Activated naive CD4-positive, alpha-beta T cell treated with anti-CD3 and anti-CD28 coated beads for 36 hours (primary cell): ENCODE measurements at regions not wholly inside any gene's neighbourhood (a gene's known extent, or its start where the extent isn't known, plus 50 kb on each side); places are given as distances from the start of the nearest gene placed in this dataset.

Experiments
- CTCF ChIA-PET: fragments of 350-600 bp; sonication (Branson Sonifier 250); formaldehyde crosslinking; loops from one replicate; lab custom pipeline; 2021; ENCODE audit warnings: antibody characterized with exemption; lab: Charles Lee
- DNase-seq: peaks from one replicate; pipeline ENCODE4 v3.0.0-alpha.2; 2020
- H3K27ac Mint-ChIP-seq: one replicate; pipeline ENCODE4 v1.8.0; 2021; ENCODE audit warnings: mild to moderate bottlenecking, mixed read lengths
- H3K27me3 Mint-ChIP-seq: one replicate; pipeline ENCODE4 v1.8.0; 2021; ENCODE audit warnings: low read depth, mixed read lengths
- H3K36me3 Mint-ChIP-seq: one replicate; pipeline ENCODE4 v1.8.0; 2021; ENCODE audit warnings: low read depth, mixed read lengths
- H3K4me1 Mint-ChIP-seq: one replicate; pipeline ENCODE4 v1.8.0; 2021; ENCODE audit warnings: low read depth, mixed read lengths
- H3K4me3 Mint-ChIP-seq: one replicate; pipeline ENCODE4 v1.8.0; 2021; ENCODE audit warnings: mild to moderate bottlenecking, moderate library complexity, mixed read lengths
- H3K9me3 Mint-ChIP-seq: one replicate; pipeline ENCODE4 v1.8.0; 2021; ENCODE audit warnings: mixed read lengths
- intact Hi-C: fragments of 100-400 bp; cut with micrococcal nuclease; formaldehyde crosslinking; loops from one replicate; pipeline ENCODE4 v1.15.1; 2023

DNA sequence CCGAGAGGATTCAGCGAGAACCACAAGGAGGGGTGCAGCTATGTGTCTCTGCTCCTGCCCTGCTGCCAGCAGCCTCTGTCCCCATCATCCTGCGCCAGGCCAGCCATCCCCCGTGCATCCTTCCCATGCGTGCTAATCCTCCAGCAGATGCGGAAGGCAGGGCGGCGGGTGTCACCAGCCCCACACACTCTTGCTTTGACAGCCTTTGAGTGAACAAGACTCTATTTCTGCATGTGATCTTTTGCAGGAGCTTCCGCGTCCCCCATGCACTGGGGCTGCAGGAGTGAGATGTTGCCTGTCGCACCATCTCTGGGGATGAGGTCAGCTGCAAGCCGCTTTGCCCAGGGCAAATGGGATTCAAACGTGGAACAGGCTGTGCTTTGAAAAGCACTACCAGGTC lies 58.0 kb upstream of the OLFM1 start:
- intact Hi-C loops: no loop called here
- Mint-ChIP-seq H3K4me1 (no peaks in the 10 kb centered on the region), H3K27ac (no peak overlapping the region), H3K9me3 (no peaks in the 10 kb centered on the region), H3K27me3 (peaks cover 8% of the 10 kb centered on the region), H3K4me3 (no peak overlapping the region), H3K36me3 (no peaks in the 10 kb centered on the region)
- CTCF ChIA-PET: no interaction called here
- DNase-seq: no peak

DNA sequence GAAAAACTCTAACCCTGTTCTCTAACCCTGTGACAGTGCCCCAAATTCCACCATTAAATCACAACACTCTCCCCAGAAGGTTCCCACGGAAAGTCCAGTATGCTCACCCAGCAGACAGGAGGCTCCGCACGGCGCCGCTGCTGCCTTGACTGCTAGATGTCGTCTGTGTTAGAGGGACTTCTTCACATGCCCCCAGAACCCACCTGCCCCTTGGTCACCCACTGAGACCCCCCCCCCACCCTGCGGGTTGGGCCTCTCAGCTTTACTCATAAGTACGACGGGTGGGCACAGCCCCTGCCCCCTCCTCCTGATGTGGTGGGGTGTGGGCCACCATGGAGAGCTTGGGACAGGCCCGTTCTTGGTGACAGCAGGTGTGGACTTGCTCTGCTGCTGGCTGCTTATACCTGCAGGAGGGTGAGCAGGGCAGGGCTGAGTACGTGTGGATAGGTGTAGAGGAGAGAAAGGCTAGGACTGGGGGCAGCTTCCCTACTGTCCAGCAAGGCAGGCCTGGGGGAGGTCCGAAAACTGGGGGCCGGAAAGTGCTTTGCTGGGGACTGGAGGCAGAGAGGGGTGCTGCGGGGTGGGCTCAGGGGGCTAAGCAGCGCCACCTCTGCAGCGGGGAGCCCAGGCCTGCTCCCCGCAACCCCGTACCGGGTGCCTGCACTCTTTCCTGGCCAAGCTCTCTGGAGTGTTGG lies 57.5 kb upstream of the OLFM1 start:
- Mint-ChIP-seq H3K9me3 (no peaks in the 10 kb centered on the region), H3K27ac (no peak overlapping the region), H3K36me3 (no peaks in the 10 kb centered on the region), H3K4me1 (no peaks in the 10 kb centered on the region), H3K27me3 (peaks cover 7% of the 10 kb centered on the region), H3K4me3 (no peak overlapping the region)
- DNase-seq: no peak
- intact Hi-C loops: no loop called here
- CTCF ChIA-PET: no interaction called here

DNA sequence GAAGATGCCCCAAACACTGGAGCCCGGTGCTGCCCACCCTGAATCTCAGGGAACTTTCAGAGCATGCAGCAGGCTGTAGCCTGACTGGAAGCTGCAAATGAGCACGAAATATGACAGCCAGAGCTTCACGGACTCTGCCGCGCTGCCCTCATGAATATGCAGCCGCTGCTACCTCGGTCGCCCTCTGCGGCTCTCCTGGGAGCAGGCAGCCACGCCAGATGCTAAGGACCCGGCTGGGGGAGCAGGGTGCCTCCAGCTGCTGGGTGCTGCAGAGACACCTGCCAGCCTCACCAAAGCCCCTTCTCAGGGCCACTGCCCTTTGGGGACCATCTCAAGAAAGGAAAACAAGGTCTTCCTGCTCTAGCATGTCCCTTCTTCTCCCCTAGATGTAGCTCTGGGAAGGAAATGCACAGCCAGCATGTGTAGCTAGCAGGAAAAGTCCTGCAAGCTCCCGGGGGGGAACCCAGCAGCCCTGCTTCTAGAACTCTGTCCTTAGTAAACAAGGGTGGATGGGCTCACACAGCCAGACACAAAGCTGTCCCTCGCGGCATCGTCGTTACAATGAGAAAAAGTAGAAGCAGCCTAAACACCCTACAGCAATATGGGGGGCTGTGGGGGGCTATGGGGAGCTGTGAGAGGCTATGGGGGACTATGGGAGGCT lies 56.8 kb upstream of the OLFM1 start:
- Mint-ChIP-seq H3K4me3 (no peak overlapping the region), H3K27me3 (peaks cover 6% of the 10 kb centered on the region), H3K9me3 (no peaks in the 10 kb centered on the region), H3K27ac (no peak overlapping the region), H3K36me3 (no peaks in the 10 kb centered on the region), H3K4me1 (no peaks in the 10 kb centered on the region)
- DNase-seq: no peak
- CTCF ChIA-PET: no interaction called here
- intact Hi-C loops: no loop called here

DNA sequence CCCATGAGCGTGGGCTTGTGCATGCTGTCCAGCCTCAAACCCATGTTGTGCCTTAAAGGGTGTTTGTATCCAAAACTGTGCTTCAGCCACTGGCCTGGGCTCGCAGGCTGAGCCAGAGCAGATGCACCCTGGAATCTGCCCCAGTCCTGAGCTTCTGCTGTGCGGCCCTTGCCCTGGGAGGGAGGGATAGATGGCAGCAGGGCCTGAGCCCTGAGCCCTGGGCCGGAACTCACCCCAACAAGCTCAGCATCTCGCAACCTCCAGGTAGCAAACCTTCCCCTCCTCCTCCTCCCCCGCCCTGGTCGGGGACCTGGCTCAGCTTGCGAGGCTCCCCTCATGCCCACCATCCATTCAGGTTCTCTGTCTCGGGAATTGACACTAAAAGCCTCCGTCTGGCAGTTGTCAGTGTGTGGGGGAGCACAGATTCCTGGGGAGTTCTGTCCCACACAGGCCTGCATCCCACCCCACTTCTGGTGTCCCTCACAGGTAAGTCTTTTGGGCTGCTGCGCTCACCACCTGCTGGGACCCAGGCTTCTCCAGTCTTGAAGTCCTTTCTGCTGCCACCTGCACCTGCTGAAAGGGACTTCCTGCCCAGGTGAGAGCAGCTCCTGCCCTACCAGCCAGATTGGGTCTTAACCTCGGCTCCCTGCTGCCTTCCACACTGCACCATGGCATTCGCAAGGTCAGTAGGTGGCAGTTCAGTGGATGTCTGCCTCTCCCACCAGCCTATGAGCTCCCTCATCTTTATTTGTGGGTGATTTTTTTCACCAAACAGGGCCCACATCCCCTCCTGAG lies 55.2 kb upstream of the OLFM1 start:
- CTCF ChIA-PET: no interaction called here

DNA sequence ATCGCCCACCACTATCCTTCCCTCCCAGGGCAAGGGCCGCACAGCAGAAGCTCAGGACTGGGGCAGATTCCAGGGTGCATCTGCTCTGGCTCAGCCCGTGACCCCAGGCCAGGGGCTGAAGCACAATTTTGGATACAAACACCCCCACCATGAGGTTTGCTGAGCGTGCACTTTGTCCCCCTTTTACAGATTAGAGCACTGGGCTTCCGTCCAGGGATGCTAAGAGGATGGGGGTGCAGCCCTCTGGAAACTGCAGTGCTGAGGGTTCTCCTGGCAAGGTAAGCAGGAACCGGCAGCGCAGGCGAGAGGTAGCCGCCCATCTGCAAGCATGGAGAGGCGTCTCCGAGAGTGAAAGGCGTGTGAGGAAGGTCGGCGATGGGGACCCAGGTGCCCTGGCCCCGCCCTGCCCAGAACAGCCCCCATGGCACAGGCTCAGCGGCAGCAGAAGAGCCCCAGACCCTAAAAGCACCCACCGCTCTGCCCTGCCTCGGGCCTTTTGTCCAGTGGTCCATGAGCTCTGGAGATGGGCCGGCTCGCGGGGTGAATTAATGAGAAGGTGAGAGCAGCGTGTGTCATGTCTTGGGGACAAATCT lies 54.5 kb upstream of the OLFM1 start:
- Mint-ChIP-seq H3K27me3 (peaks cover 6% of the 10 kb centered on the region), H3K9me3 (no peaks in the 10 kb centered on the region), H3K36me3 (no peaks in the 10 kb centered on the region), H3K4me1 (no peaks in the 10 kb centered on the region), H3K4me3 (no peak overlapping the region), H3K27ac (no peak overlapping the region)
- CTCF ChIA-PET: no interaction called here
- intact Hi-C loops: no loop called here
- DNase-seq: no peak

More for the DNA sequence above, 55.2 kb upstream of the OLFM1 start:
- no peak for DNase-seq
- H3K36me3 Mint-ChIP-seq: no peaks in the 10 kb centered on the region
- H3K4me1 Mint-ChIP-seq: no peaks in the 10 kb centered on the region
- no peak overlapping the region for H3K27ac Mint-ChIP-seq
- intact Hi-C loops: no loop called here
- peaks cover 6% of the 10 kb centered on the region for H3K27me3 Mint-ChIP-seq
- H3K4me3 Mint-ChIP-seq: no peak overlapping the region
- H3K9me3 Mint-ChIP-seq: no peaks in the 10 kb centered on the region

DNA sequence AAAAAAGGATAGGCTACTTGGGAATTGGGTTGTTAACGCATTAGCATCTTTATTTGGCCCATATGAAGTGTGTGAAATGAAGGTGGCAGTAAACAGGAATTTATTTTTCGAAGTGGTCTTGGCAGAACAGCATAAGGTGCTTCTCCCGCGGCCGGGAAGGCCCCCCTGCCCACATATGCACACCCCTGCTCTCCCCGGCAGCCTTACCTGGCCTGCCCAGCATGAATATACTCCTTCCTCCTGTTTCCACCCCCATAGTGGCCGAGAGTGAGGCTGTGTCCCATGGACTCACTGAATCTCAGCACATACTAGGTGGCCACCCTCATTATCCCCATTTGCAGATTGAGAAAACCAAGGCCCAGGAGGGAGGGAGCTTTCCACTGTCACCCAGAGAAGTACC lies 54.0 kb upstream of the OLFM1 start:
- Mint-ChIP-seq H3K9me3 (no peaks in the 10 kb centered on the region), H3K27me3 (peaks cover 8% of the 10 kb centered on the region), H3K4me1 (no peaks in the 10 kb centered on the region), H3K36me3 (no peaks in the 10 kb centered on the region), H3K4me3 (no peak overlapping the region), H3K27ac (no peak overlapping the region)
- intact Hi-C loops: no loop called here
- CTCF ChIA-PET: no interaction called here
- no peak for DNase-seq

DNA sequence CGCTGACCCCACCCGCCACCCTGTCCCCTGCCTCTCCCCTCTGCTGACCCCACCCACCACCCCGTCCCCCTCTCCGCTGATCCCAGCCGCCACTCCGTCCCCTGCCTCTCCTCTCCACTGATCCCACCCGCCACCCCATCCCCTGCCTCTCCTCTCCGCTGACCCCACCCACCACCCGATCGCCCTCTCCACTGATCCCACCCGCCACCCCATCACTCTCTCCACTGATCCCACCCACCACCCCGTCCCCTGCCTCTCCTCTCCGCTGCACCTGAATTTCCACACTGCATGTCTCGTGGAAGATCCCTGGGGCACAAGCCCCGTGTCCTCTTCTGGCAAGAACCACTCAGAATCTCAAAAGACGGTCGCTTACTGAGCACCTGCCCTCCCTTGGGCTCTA lies 53.4 kb upstream of the OLFM1 start:
- peaks cover 8% of the 10 kb centered on the region for H3K27me3 Mint-ChIP-seq
- CTCF ChIA-PET: no interaction called here
- no peak overlapping the region for H3K4me3 Mint-ChIP-seq
- intact Hi-C loops: no loop called here
- no peak for DNase-seq
- H3K4me1 Mint-ChIP-seq: no peaks in the 10 kb centered on the region
- no peaks in the 10 kb centered on the region for H3K36me3 Mint-ChIP-seq
- no peaks in the 10 kb centered on the region for H3K9me3 Mint-ChIP-seq
- H3K27ac Mint-ChIP-seq: no peak overlapping the region

DNA sequence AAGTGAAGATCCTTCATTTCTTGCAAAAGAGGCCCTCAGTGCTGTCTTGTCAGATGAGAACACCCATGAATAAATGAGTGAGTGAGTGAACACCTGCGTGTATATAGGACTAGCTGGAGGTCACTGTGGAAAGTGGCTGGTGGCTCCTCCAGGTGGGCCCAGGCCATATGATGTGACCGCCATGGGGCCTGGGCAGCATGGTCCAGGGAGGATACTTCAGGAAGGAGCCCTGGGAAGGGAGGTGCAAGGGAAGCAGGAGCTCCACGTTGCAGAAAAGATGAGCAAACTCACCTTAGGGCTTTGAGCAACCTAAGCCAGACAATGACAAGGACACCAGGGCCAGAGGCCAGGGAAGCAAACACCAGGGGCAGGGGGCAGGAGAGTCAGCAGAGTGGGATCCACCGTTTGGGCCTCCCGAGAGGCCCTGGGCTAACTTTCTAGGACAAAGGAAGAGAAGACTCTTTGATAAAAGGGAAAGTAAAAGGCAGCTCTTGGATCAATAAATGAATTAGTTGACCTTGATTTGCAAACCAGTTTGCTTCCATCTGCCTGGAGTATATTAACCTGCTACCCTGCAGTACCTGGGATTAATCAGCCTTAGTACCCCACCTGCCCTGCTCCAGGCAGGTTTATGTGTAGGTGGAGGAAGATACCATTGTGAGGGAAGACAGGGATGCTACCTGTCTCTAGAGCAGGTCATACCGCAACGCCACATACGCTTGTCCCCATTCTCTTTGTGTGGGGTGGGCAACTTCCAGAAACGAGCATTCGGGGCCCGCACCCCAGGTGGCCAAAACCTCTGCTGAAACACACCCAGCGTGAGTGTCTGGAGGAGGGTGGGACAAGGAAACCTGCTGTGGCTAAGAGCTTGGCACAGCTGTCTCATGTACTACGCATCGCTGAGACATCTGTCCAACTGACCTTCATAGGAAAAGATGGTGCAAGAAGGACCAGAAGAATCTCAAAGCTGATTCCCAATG lies 51.4 kb upstream of the OLFM1 start:
- peaks cover 5% of the 10 kb centered on the region for H3K27me3 Mint-ChIP-seq
- no peak overlapping the region for H3K27ac Mint-ChIP-seq
- no peak for DNase-seq
- CTCF ChIA-PET: no interaction called here
- H3K9me3 Mint-ChIP-seq: no peaks in the 10 kb centered on the region
- no peaks in the 10 kb centered on the region for H3K4me1 Mint-ChIP-seq
- no peak overlapping the region for H3K4me3 Mint-ChIP-seq
- intact Hi-C loops: no loop called here
- no peaks in the 10 kb centered on the region for H3K36me3 Mint-ChIP-seq

DNA sequence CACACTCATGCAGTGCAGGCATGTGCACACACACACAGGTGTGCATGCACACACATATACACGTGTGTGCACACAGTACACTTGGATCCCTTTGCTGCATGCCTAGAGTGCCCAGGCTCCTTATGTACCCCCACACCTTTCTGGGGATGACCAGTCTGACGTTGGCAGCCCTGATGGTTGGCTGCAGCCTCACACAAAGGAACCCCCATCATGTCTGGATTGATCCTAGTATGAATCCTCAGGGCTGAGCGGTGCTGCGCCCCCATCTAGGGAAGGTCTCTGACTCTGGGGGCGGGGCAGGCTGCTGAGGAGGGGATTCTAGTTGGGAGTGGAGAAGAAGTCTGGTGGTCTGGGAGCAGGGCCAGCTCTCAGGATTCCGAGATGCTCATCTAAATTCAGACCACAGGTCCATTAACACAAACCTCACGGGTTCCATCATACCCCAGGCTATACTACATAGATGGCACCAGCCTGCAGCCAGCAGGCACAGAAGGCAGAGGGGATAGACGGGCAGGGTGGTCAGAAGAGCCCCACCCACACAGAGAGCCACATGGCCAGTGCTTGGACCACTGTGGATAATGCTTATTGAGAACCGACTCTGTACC lies 50.5 kb upstream of the OLFM1 start:
- Mint-ChIP-seq H3K4me1 (no peaks in the 10 kb centered on the region), H3K27me3 (peaks cover 5% of the 10 kb centered on the region), H3K4me3 (no peak overlapping the region), H3K27ac (no peak overlapping the region), H3K9me3 (no peaks in the 10 kb centered on the region), H3K36me3 (no peaks in the 10 kb centered on the region)
- intact Hi-C loops: no loop called here
- CTCF ChIA-PET: no interaction called here
- DNase-seq: no peak

DNA sequence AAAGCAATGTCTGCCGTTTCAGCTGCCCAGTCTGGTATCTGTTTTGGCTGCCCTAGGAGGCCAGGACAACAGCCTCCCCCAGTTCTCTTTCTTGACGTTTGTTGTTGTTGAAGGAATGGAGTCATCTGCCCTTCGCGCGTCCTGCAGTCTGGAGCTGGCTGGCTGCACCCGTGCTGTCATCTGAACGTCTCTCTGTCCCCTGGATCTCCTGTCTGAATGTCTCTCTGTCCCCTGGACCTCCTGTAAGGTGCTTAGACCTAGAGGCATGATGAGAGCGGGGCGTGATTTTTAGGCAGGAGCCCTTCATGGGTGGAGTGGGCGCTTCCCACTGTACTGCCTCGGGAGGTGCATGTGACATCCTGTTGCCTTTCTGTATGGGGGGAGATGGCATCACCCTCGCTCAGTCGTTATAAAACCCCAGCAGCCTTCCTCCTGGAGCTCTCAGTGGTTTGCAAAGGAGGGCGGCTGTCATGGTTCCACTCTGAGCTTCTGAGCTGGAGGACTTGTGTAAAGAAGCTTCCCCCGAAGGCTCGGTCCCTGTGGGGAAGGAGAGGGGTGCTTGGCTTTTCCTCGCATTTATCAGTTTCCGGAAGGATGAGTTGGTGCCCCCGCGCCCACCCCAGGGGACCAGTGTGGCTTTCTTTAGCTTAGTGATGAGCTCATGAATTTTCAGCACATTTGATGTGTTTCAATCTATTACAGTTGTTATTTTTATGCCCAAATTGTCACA lies 49.8 kb upstream of the OLFM1 start:
- DNase-seq: no peak
- H3K4me1 Mint-ChIP-seq: no peaks in the 10 kb centered on the region
- no peaks in the 10 kb centered on the region for H3K36me3 Mint-ChIP-seq
- intact Hi-C loops: no loop called here
- H3K27ac Mint-ChIP-seq: no peak overlapping the region
- peaks cover 5% of the 10 kb centered on the region for H3K27me3 Mint-ChIP-seq
- CTCF ChIA-PET: no interaction called here
- no peak overlapping the region for H3K4me3 Mint-ChIP-seq
- no peaks in the 10 kb centered on the region for H3K9me3 Mint-ChIP-seq
